HUES48 (cell line): ENCODE measurements at regions not wholly inside any gene's neighbourhood (a gene's known extent, or its start where the extent isn't known, plus 50 kb on each side); places are given as distances from the start of the nearest gene placed in this dataset.
"Not testable (repeated sequence)": the region's sequence is repeated elsewhere in the genome, so short reads cannot be mapped to it uniquely, and the experiment has no call there.

ENCODE experiments used
- H3K27ac ChIP-seq: one replicate; pipeline ENCODE4 v1.7.0; 2013; ENCODE audit warnings: low read depth, low read length, inconsistent platforms
- H3K27me3 ChIP-seq: 2 replicates; pipeline ENCODE4 v1.6.1; 2013; ENCODE audit warnings: mild to moderate bottlenecking, low read length; ENCODE audit not compliant: control insufficient read depth, insufficient read depth
- H3K36me3 ChIP-seq: 2 replicates; pipeline ENCODE4 v1.6.1; 2013; ENCODE audit warnings: low read length; ENCODE audit not compliant: control insufficient read depth, insufficient read depth
- H3K4me1 ChIP-seq: 2 replicates; pipeline ENCODE4 v1.6.1; 2013; ENCODE audit warnings: mild to moderate bottlenecking, low read length; ENCODE audit not compliant: control insufficient read depth, insufficient read depth
- H3K4me3 ChIP-seq: 2 replicates; pipeline ENCODE4 v1.5.1; 2013; ENCODE audit warnings: mild to moderate bottlenecking, low read depth, low read length
- H3K9ac ChIP-seq: 2 replicates; pipeline ENCODE4 v1.6.1; 2013; ENCODE audit warnings: mild to moderate bottlenecking, low read depth, low read length, moderate library complexity
- H3K9me3 ChIP-seq: 2 replicates; pipeline ENCODE4 v1.6.1; 2013; ENCODE audit warnings: low read length; ENCODE audit not compliant: control insufficient read depth, insufficient read depth

- Histone ChIP-seq H3K27me3 (no peaks in the 10 kb centered on the region), H3K27ac (no peak overlapping the region), H3K9ac (no peak overlapping the region), H3K9me3 (no peaks in the 10 kb centered on the region), H3K36me3 (no peaks in the 10 kb centered on the region), H3K4me1 (peaks cover 21% of the 10 kb centered on the region; the same call in 1 of the 2 replicates), H3K4me3 (no peak overlapping the region)
These were observed 1324.5 kb downstream of the BRD1 start for GRCh38 chr22:48503035-48503625.

GRCh38 chr22:48501231-48501750 lies 1326.4 kb downstream of the BRD1 start:
- no peak overlapping the region for H3K27ac ChIP-seq
- H3K9ac ChIP-seq = no peak overlapping the region
- peaks cover 21% of the 10 kb centered on the region; the same call in 1 of the 2 replicates for H3K4me1 ChIP-seq
- H3K9me3 ChIP-seq = no peaks in the 10 kb centered on the region
- no peaks in the 10 kb centered on the region for H3K27me3 ChIP-seq
- no peaks in the 10 kb centered on the region for H3K36me3 ChIP-seq
- no peak overlapping the region for H3K4me3 ChIP-seq

- Histone ChIP-seq H3K9me3 (no peaks in the 10 kb centered on the region), H3K9ac (no peak overlapping the region), H3K4me1 (peaks cover 21% of the 10 kb centered on the region; the same call in 1 of the 2 replicates), H3K27ac (peak overlapping the region; percentile 33), H3K4me3 (no peak overlapping the region), H3K36me3 (no peaks in the 10 kb centered on the region), H3K27me3 (no peaks in the 10 kb centered on the region)
These were observed 1327.0 kb downstream of the BRD1 start for GRCh38 chr22:48500471-48501230.

GRCh38 chr22:48499456-48500425 lies 1327.9 kb downstream of the BRD1 start:
- Histone ChIP-seq H3K9me3 (no peaks in the 10 kb centered on the region), H3K4me3 (no peak overlapping the region), H3K9ac (no peak overlapping the region), H3K27ac (peak overlapping the region; percentile 33), H3K36me3 (no peaks in the 10 kb centered on the region), H3K27me3 (no peaks in the 10 kb centered on the region), H3K4me1 (peaks cover 21% of the 10 kb centered on the region; the same call in 1 of the 2 replicates)

- Histone ChIP-seq H3K9ac (no peak overlapping the region), H3K4me1 (peaks cover 21% of the 10 kb centered on the region; the same call in 1 of the 2 replicates), H3K27me3 (no peaks in the 10 kb centered on the region), H3K9me3 (no peaks in the 10 kb centered on the region), H3K36me3 (no peaks in the 10 kb centered on the region), H3K4me3 (no peak overlapping the region), H3K27ac (no peak overlapping the region)
These were observed 1328.9 kb downstream of the BRD1 start for GRCh38 chr22:48498526-48499331.

GRCh38 chr22:48497743-48498520 lies 1329.7 kb downstream of the BRD1 start:
- not testable (repeated sequence) for H3K27me3 ChIP-seq, H3K36me3 ChIP-seq, H3K9ac ChIP-seq, H3K27ac ChIP-seq, H3K4me3 ChIP-seq, H3K9me3 ChIP-seq
- peaks cover 21% of the 10 kb centered on the region; the same call in 1 of the 2 replicates for H3K4me1 ChIP-seq

GRCh38 chr22:48496987-48497650 lies 1330.6 kb downstream of the BRD1 start:
- peaks cover 23% of the 10 kb centered on the region for H3K4me1 ChIP-seq
- H3K9me3 ChIP-seq = no peaks in the 10 kb centered on the region
- H3K36me3 ChIP-seq = no peaks in the 10 kb centered on the region
- no peak overlapping the region for H3K27ac ChIP-seq
- H3K9ac ChIP-seq = no peak overlapping the region
- H3K27me3 ChIP-seq = no peaks in the 10 kb centered on the region
- peak overlapping the region; percentile 41; the same call in 1 of the 2 replicates for H3K4me3 ChIP-seq

- peaks cover 6% of the 10 kb centered on the region for H3K27me3 ChIP-seq
- H3K9ac ChIP-seq = no peak overlapping the region
These were observed 1331.3 kb downstream of the BRD1 start for GRCh38 chr22:48496226-48496845.

GRCh38 chr22:48495751-48496080 lies 1332.0 kb downstream of the BRD1 start:
- H3K27me3 ChIP-seq = peaks cover 12% of the 10 kb centered on the region

More at GRCh38 chr22:48496226-48496845, 1331.3 kb downstream of the BRD1 start:
- no peaks in the 10 kb centered on the region for H3K36me3 ChIP-seq
- no peak overlapping the region for H3K27ac ChIP-seq
- H3K4me1 ChIP-seq = peaks cover 30% of the 10 kb centered on the region
- no peak overlapping the region for H3K4me3 ChIP-seq
- H3K9me3 ChIP-seq = no peaks in the 10 kb centered on the region

More at GRCh38 chr22:48495751-48496080, 1332.0 kb downstream of the BRD1 start:
- no peak overlapping the region for H3K9ac ChIP-seq
- no peaks in the 10 kb centered on the region for H3K36me3 ChIP-seq
- H3K4me1 ChIP-seq = peaks cover 36% of the 10 kb centered on the region
- H3K4me3 ChIP-seq = no peak overlapping the region
- H3K9me3 ChIP-seq = no peaks in the 10 kb centered on the region
- H3K27ac ChIP-seq = no peak overlapping the region
